CD14-positive monocyte (primary cell): ENCODE measurements at regions not wholly inside any gene's neighbourhood (a gene's known extent, or its start where the extent isn't known, plus 50 kb on each side); places are given as distances from the start of the nearest gene placed in this dataset.

Experiments
- DNase-seq, 3 donors: peaks; one replicate each; pipeline ENCODE4 v3.0.0-alpha.2; 2011 to 2022
- H2AFZ ChIP-seq: 2 replicates; pipeline ENCODE4 v1.6.0; 2012; ENCODE audit warnings: mild to moderate bottlenecking, low read depth, low read length, inconsistent platforms; ENCODE audit not compliant: insufficient read depth, poor library complexity, severe bottlenecking
- H3K27ac ChIP-seq, 2 donors: 1 replicate in 1 of 2; 2 replicates in 1 of 2; pipeline ENCODE4 v1.5.1; 2012 to 2013; ENCODE audit warnings: low read length in 2 of 2, control low read depth in 1 of 2, inconsistent platforms in 1 of 2, low read depth in 1 of 2, mild to moderate bottlenecking in 1 of 2
- H3K27me3 ChIP-seq, 2 donors: one replicate each; pipeline versions ENCODE4 v1.6.0 to v1.6.1; 2011 to 2013; ENCODE audit warnings: low read length in 2 of 2; ENCODE audit not compliant: control insufficient read depth in 2 of 2, insufficient read depth in 2 of 2
- H3K36me3 ChIP-seq, 2 donors: replicated peaks in 1 of 2; 1 replicate in 1 of 2; 2 replicates in 1 of 2; pipeline versions ENCODE4 v1.5.1 to v1.6.1; 2012 to 2013; ENCODE audit warnings: low read length in 2 of 2, control low read depth in 1 of 2, inconsistent platforms in 1 of 2, mild to moderate bottlenecking in 1 of 2; ENCODE audit not compliant: insufficient read depth in 2 of 2, control insufficient read depth in 1 of 2
- H3K4me1 ChIP-seq, 2 donors: 1 replicate in 1 of 2; 2 replicates in 1 of 2; pipeline versions ENCODE4 v1.5.1 to v1.6.1; 2012 to 2013; ENCODE audit warnings: low read length in 2 of 2, control low read depth in 1 of 2, inconsistent platforms in 1 of 2, mild to moderate bottlenecking in 1 of 2, moderate library complexity in 1 of 2; ENCODE audit not compliant: insufficient read depth in 2 of 2, control insufficient read depth in 1 of 2
- H3K4me2 ChIP-seq: replicated peaks from 2 replicates; pipeline ENCODE3; 2012; ENCODE audit warnings: low read length, moderate library complexity, mild to moderate bottlenecking; ENCODE audit not compliant: poor library complexity, severe bottlenecking; ENCODE audit errors: extremely low read depth
- H3K4me3 ChIP-seq, 3 experiments: fragments of 200-600 bp in 1 of 3; sonication (generic) in 1 of 3; replicated peaks in 1 of 3; 1 replicate in 2 of 3; 2 replicates in 1 of 3; pipeline ENCODE4 v1.5.1; 2011 to 2013; ENCODE audit warnings: low read length in 3 of 3, mild to moderate bottlenecking in 3 of 3, control low read depth in 2 of 3, low read depth in 2 of 3, inconsistent platforms in 1 of 3, moderate library complexity in 1 of 3
- H3K79me2 ChIP-seq: 2 replicates; pipeline ENCODE4 v1.6.0; 2012; ENCODE audit warnings: mild to moderate bottlenecking, control low read depth, inconsistent platforms, low read length, moderate library complexity; ENCODE audit not compliant: insufficient read depth
- H3K9ac ChIP-seq: 2 replicates; pipeline ENCODE4 v1.6.0; 2017; ENCODE audit warnings: low read length, mild to moderate bottlenecking; ENCODE audit not compliant: insufficient read depth, poor library complexity, severe bottlenecking
- H3K9me3 ChIP-seq, 2 donors: replicated peaks in 1 of 2; 1 replicate in 1 of 2; 2 replicates in 1 of 2; pipeline versions ENCODE4 v1.5.1 to v1.6.1; 2012 to 2013; ENCODE audit warnings: low read length in 2 of 2, control low read depth in 1 of 2; ENCODE audit not compliant: control insufficient read depth in 1 of 2, insufficient read depth in 1 of 2
- H4K20me1 ChIP-seq: 2 replicates; pipeline ENCODE4 v1.6.0; 2012; ENCODE audit warnings: mild to moderate bottlenecking, low read length, control low read depth, moderate library complexity; ENCODE audit not compliant: insufficient read depth
- H3K27ac Mint-ChIP-seq, 7 donors: one replicate each; pipeline ENCODE4 v1.8.0; 2020; ENCODE audit warnings: mild to moderate bottlenecking in 7 of 7, mixed read lengths in 7 of 7, moderate library complexity in 6 of 7, inconsistent platforms in 2 of 7
- H3K27me3 Mint-ChIP-seq, 3 donors: one replicate each; pipeline ENCODE4 v1.8.0; 2021 to 2022; ENCODE audit warnings: low read depth in 3 of 3, mild to moderate bottlenecking in 3 of 3, mixed read lengths in 3 of 3, moderate library complexity in 3 of 3, inconsistent platforms in 1 of 3
- H3K36me3 Mint-ChIP-seq, 2 donors: one replicate each; pipeline ENCODE4 v1.8.0; 2020; ENCODE audit warnings: mixed read lengths in 2 of 2, inconsistent platforms in 1 of 2, mild to moderate bottlenecking in 1 of 2
- H3K4me1 Mint-ChIP-seq: one replicate; pipeline ENCODE4 v1.8.0; 2020; ENCODE audit warnings: mild to moderate bottlenecking, mixed read lengths
- H3K4me3 Mint-ChIP-seq, 2 donors: one replicate each; pipeline ENCODE4 v1.8.0; 2020; ENCODE audit warnings: mild to moderate bottlenecking in 2 of 2, mixed read lengths in 2 of 2, moderate library complexity in 1 of 2
- H3K9me3 Mint-ChIP-seq, 7 donors: one replicate each; pipeline ENCODE4 v1.8.0; 2020 to 2022; ENCODE audit warnings: mixed read lengths in 7 of 7, mild to moderate bottlenecking in 6 of 7, moderate library complexity in 6 of 7, inconsistent platforms in 2 of 7
- WGBS: methylation state at CpG from one replicate; pipeline ENCODE4 v1.1.5; 2013; ENCODE audit warnings: missing lambda C conversion rate; ENCODE audit not compliant: insufficient coverage; 5-methylcytosine and 5-hydroxymethylcytosine counted together
- intact Hi-C, 2 donors: fragments of 100-400 bp; cut with micrococcal nuclease; formaldehyde crosslinking; loops; one replicate each; pipeline versions ENCODE4 v1.15.0 to v1.15.1; 2023
- TF ChIP-seq, protein P1 (sequence below): fragments of 200-600 bp; IDR thresholded peaks from one replicate; pipeline ENCODE4 v1.8.0; 2022; ENCODE audit warnings: antibody characterized with exemption, mild to moderate bottlenecking

GRCh38 chr5:3925022-3925421 is 329.4 kb downstream of the IRX1 start:
- Mint-ChIP-seq H3K36me3 (no peaks in the 10 kb centered on the region), H3K4me3 (no peak overlapping the region), H3K4me1 (no peaks in the 10 kb centered on the region), H3K27me3 (peaks cover 0 to 3% (median 0%) of the 10 kb centered on the region in 3 donors), H3K27ac (no peak overlapping the region), H3K9me3 (peaks cover 4 to 19% (median 8%) of the 10 kb centered on the region in 7 donors)
- H3K27me3 ChIP-seq: no peaks in the 10 kb centered on the region
- DNase-seq: no peak
- intact Hi-C loops: no loop called here
- TF ChIP-seq, protein P1, sequence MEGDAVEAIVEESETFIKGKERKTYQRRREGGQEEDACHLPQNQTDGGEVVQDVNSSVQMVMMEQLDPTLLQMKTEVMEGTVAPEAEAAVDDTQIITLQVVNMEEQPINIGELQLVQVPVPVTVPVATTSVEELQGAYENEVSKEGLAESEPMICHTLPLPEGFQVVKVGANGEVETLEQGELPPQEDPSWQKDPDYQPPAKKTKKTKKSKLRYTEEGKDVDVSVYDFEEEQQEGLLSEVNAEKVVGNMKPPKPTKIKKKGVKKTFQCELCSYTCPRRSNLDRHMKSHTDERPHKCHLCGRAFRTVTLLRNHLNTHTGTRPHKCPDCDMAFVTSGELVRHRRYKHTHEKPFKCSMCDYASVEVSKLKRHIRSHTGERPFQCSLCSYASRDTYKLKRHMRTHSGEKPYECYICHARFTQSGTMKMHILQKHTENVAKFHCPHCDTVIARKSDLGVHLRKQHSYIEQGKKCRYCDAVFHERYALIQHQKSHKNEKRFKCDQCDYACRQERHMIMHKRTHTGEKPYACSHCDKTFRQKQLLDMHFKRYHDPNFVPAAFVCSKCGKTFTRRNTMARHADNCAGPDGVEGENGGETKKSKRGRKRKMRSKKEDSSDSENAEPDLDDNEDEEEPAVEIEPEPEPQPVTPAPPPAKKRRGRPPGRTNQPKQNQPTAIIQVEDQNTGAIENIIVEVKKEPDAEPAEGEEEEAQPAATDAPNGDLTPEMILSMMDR: no peak
- WGBS: 88% methylated on average over 7 of the region's 7 CpGs
- no peaks in the 10 kb centered on the region for H3K4me1 ChIP-seq
- H3K4me3 ChIP-seq: no peak overlapping the region
- no peak overlapping the region for H3K9ac ChIP-seq
- H3K27ac ChIP-seq: no peak overlapping the region
- H3K4me2 ChIP-seq: no peak overlapping the region
- H2AFZ ChIP-seq: no peak overlapping the region
- no peaks in the 10 kb centered on the region for H3K79me2 ChIP-seq
- no peaks in the 10 kb centered on the region for H4K20me1 ChIP-seq
- peaks cover 19 to 23% of the 10 kb centered on the region in 2 donors for H3K9me3 ChIP-seq
- H3K36me3 ChIP-seq: no peaks in the 10 kb centered on the region

DNA sequence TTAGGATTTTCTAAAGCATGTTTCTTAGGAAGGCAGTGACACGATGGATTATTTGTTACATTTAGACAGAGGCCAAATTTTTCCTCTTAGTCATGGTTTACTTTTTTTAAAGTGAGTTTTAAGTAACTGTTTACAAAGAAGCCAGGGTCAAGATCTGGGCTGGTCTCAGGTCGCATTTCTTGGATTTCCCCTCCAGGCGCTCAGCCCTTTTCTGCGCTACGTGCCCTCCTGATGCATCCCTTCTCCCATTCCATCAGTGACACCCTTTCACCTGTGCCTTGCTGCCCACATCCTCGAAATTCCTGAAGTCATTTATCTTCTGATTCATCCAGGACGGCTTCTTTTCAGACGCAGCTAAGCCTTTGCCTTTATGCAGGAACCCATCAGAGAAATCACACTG is 330.3 kb downstream of the IRX1 start:
- no peak overlapping the region for H3K4me2 ChIP-seq
- no peak overlapping the region for H3K4me3 ChIP-seq
- Mint-ChIP-seq H3K27me3 (peaks cover 0 to 3% (median 0%) of the 10 kb centered on the region in 3 donors), H3K36me3 (no peaks in the 10 kb centered on the region), H3K9me3 (peaks cover 5 to 19% (median 8%) of the 10 kb centered on the region in 7 donors), H3K4me1 (no peaks in the 10 kb centered on the region), H3K4me3 (no peak overlapping the region), H3K27ac (no peak overlapping the region)
- TF ChIP-seq, protein P1: no peak
- H4K20me1 ChIP-seq: no peaks in the 10 kb centered on the region
- H3K27me3 ChIP-seq: no peaks in the 10 kb centered on the region
- peaks cover 19 to 23% of the 10 kb centered on the region in 2 donors for H3K9me3 ChIP-seq
- H2AFZ ChIP-seq: no peak overlapping the region
- no peak overlapping the region for H3K9ac ChIP-seq
- intact Hi-C loops: no loop called here
- no peaks in the 10 kb centered on the region for H3K36me3 ChIP-seq
- H3K27ac ChIP-seq: no peak overlapping the region
- DNase-seq: no peak
- WGBS: 82% methylated on average over 6 of the region's 8 CpGs
- H3K4me1 ChIP-seq: no peaks in the 10 kb centered on the region
- no peaks in the 10 kb centered on the region for H3K79me2 ChIP-seq
